GM12878 (cell line): ENCODE measurements at regions not wholly inside any gene's neighbourhood (a gene's known extent, or its start where the extent isn't known, plus 50 kb on each side); places are given as distances from the start of the nearest gene placed in this dataset.

Experiments
- ATAC-seq: fragments of 200-7000 bp; cut with Tn5 transposase; 3 replicates; pipeline ENCODE4 v1.9.1; 2020; ENCODE audit warnings: mild to moderate bottlenecking, moderate library complexity
- BruUV-seq: library from RNA; stranded (reverse); fragments of 400-500 nt; replicated peaks from 2 replicates; lab custom pipeline; 2021; lab: Mats Ljungman, UMichigan
- CTCF ChIA-PET: fragments of 300-600 bp; sonication (Branson Sonifier 250); formaldehyde crosslinking; extraction: SDS; loops from one replicate; lab custom pipeline; 2021; ENCODE audit warnings: inconsistent platforms; lab: Yijun Ruan, JAX
- POLR2A ChIA-PET: fragments of 350-600 bp; formaldehyde crosslinking; extraction: SDS; loops from one replicate; lab custom pipeline; 2021; ENCODE audit warnings: inconsistent platforms; lab: Charles Lee
- RAD21 ChIA-PET: fragments of 300-600 bp; sonication (Branson Sonifier 250); formaldehyde crosslinking; loops from one replicate; lab custom pipeline; 2023; ENCODE audit warnings: antibody characterized with exemption; ENCODE audit not compliant: unreplicated experiment; lab: Charles Lee
- SMC1A ChIA-PET: fragments of 300-600 bp; sonication (Branson Sonifier 250); formaldehyde crosslinking; loops from one replicate; lab custom pipeline; 2023; ENCODE audit not compliant: unreplicated experiment, uncharacterized antibody; lab: Charles Lee
- DNase-seq: peaks from one replicate; pipeline ENCODE4 v3.0.0-alpha.2; 2011; ENCODE audit warnings: low read depth, low spot score
- FAIRE-seq: peaks from 3 replicates; lab custom pipeline; 2011; peaks lifted over from hg19 to GRCh38; lab: Jason Lieb, UNC
- H2AFZ ChIP-seq: 2 replicates; pipeline ENCODE4 v1.6.0; 2011; ENCODE audit warnings: low read depth, low read length, control low read depth; ENCODE audit not compliant: control insufficient read depth
- H3K27ac ChIP-seq: 2 replicates; pipeline ENCODE4 v1.5.1; 2011; ENCODE audit warnings: control low read depth; ENCODE audit not compliant: control insufficient read depth, insufficient read depth
- H3K27me3 ChIP-seq, 2 experiments: replicated peaks in 1 of 2; 2 replicates each; pipeline versions ENCODE4 v1.6.0 to v1.6.1; 2011; ENCODE audit warnings: low read length in 1 of 2; ENCODE audit not compliant: control insufficient read depth in 2 of 2, insufficient read depth in 2 of 2
- H3K36me3 ChIP-seq, 2 experiments: 2 replicates each; pipeline ENCODE4 v1.5.1; 2011; ENCODE audit warnings: low read length in 1 of 2; ENCODE audit not compliant: control insufficient read depth in 2 of 2, insufficient read depth in 2 of 2
- H3K4me1 ChIP-seq: 2 replicates; pipeline ENCODE4 v1.6.1; 2011; ENCODE audit warnings: mild to moderate bottlenecking, low read length, moderate library complexity, mixed read lengths; ENCODE audit not compliant: control insufficient read depth, insufficient read depth
- H3K4me2 ChIP-seq: 2 replicates; pipeline ENCODE4 v1.6.0; 2011; ENCODE audit warnings: control low read depth; ENCODE audit not compliant: control insufficient read depth, insufficient read depth
- H3K4me3 ChIP-seq: fragments of 200-600 bp; sonication (generic); 2 replicates; pipeline ENCODE4 v1.5.1; 2016
- H3K79me2 ChIP-seq: 2 replicates; pipeline ENCODE4 v1.6.0; 2011; ENCODE audit warnings: low read length; ENCODE audit not compliant: control insufficient read depth, insufficient read depth
- H3K9ac ChIP-seq: 2 replicates; pipeline ENCODE4 v1.8.0; 2011; ENCODE audit warnings: low read length, control low read depth, mixed read lengths; ENCODE audit not compliant: control insufficient read depth, insufficient read depth
- H3K9me3 ChIP-seq: replicated peaks from 3 replicates; pipeline ENCODE4 v1.5.1; 2011; ENCODE audit warnings: mild to moderate bottlenecking, low read length; ENCODE audit not compliant: control insufficient read depth, insufficient read depth
- H4K20me1 ChIP-seq: 2 replicates; pipeline ENCODE4 v1.6.0; 2011; ENCODE audit not compliant: control insufficient read depth, insufficient read depth
- BCL11A ChIP-seq: IDR thresholded peaks from 2 replicates; pipeline ENCODE4 v1.6.1; 2011; ENCODE audit warnings: low read depth, low read length
- CREM ChIP-seq: IDR thresholded peaks from 2 replicates; pipeline ENCODE4 v1.6.1; 2014; ENCODE audit warnings: antibody characterized with exemption, low read depth
- MTA3 ChIP-seq: IDR thresholded peaks from 2 replicates; pipeline ENCODE4 v1.6.1; 2012; ENCODE audit warnings: low read length, inconsistent platforms, borderline replicate concordance
- MYC ChIP-seq: IDR thresholded peaks from 2 replicates; pipeline ENCODE4 v1.6.1; 2011; ENCODE audit warnings: mild to moderate bottlenecking, low read length, moderate library complexity, inconsistent platforms; ENCODE audit not compliant: insufficient read depth, insufficient replicate concordance, insufficient read length, severe bottlenecking
- NFYA ChIP-seq: IDR thresholded peaks from 2 replicates; pipeline ENCODE4 v1.6.1; 2011; ENCODE audit warnings: low read depth, mild to moderate bottlenecking, low read length, improper control_type of control experiment, borderline replicate concordance
- SIN3A ChIP-seq: IDR thresholded peaks from 2 replicates; pipeline ENCODE4 v1.6.1; 2012; ENCODE audit warnings: low read depth, low read length, improper control_type of control experiment
- SRF ChIP-seq, 2 experiments: IDR thresholded peaks; 2 replicates each; pipeline ENCODE4 v1.6.1; 2011; ENCODE audit warnings: low read depth in 2 of 2, low read length in 2 of 2, mild to moderate bottlenecking in 1 of 2, moderate library complexity in 1 of 2
- ZBED1 ChIP-seq: IDR thresholded peaks from 2 replicates; pipeline ENCODE4 v1.6.1; 2016; ENCODE audit warnings: borderline replicate concordance
- ZNF274 ChIP-seq: IDR thresholded peaks from one replicate; pipeline ENCODE4 v1.8.0; 2011; ENCODE audit not compliant: insufficient read length, insufficient read depth
- ZSCAN29 ChIP-seq: fragments of 450-650 bp; IDR thresholded peaks from 2 replicates; pipeline ENCODE4 v1.6.1; 2017; ENCODE audit warnings: mild to moderate bottlenecking, moderate library complexity
- WGBS: methylation state at CpG from one replicate; pipeline ENCODE4 v1.1.6; 2016; ENCODE audit warnings: low lambda C conversion rate; ENCODE audit not compliant: insufficient replicate concordance, insufficient coverage; ENCODE audit errors: missing lambda C conversion rate; 5-methylcytosine and 5-hydroxymethylcytosine counted together
- in situ Hi-C: fragments of 300-500 bp; cut with MboI; formaldehyde crosslinking; loops from 9 replicates; pipeline ENCODE4 v1.14.3; 2018; ENCODE audit warnings: mixed read lengths
- intact Hi-C: fragments of 100-400 bp; cut with micrococcal nuclease; formaldehyde crosslinking; loops from one replicate; pipeline ENCODE4 v1.14.2; 2022; ENCODE audit not compliant: unreplicated experiment
- TF ChIP-seq, protein P1 (sequence below): fragments of 450-650 bp; formaldehyde crosslinking; IDR thresholded peaks from 2 replicates; pipeline ENCODE4 v1.4.0; 2022; ENCODE audit warnings: mild to moderate bottlenecking, moderate library complexity
- TF ChIP-seq, protein P2 (sequence below): fragments of 450-650 bp; IDR thresholded peaks from 2 replicates; pipeline ENCODE4 v1.6.1; 2016; ENCODE audit warnings: mild to moderate bottlenecking
- TF ChIP-seq, protein P3 (sequence below): IDR thresholded peaks from 2 replicates; pipeline ENCODE4 v1.6.1; 2012; ENCODE audit warnings: low read depth, low read length, improper control_type of control experiment

DNA sequence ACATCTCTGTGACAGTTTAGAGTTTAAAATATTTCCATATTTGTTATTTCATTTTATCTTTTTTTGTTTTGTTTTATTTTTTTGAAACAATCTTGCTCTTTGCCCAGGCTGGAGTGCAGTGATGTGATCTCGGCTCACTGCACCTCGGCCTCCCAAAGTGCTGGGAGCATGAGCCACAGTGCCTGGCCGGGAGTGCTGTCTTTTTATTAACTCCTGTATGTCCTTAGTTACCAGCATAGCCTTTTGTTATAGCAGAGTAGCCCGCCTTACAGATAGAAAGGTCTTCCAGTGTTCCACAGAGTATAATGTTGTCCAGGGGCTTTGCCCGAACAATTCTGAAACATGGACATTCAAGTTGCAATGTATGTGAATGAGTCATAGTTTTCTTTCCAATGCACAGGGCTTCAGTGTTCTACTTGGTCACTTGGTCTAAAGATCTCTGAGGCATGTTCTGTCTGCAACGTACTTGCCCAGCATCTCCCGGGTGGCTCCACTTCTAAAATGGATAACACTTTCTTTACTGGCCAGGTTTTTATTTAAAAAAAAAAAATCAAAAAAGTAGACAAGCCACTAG is 125.6 kb downstream of the KCNJ18 start:
- ChIA-PET CTCF (no interaction called here), RAD21 (no interaction called here)
- Histone ChIP-seq H4K20me1 (no peaks in the 10 kb centered on the region), H3K27me3 (no peaks in the 10 kb centered on the region), H3K4me3 (no peak overlapping the region), H2AFZ (no peak overlapping the region)
- in situ Hi-C loops: no loop called here
- FAIRE-seq: no peak
- TF ChIP-seq CREM (no peak), MTA3 (no peak), NFYA (no peak), BCL11A (no peak), SIN3A (no peak), ZBED1 (no peak), MYC (no peak), ZSCAN29 (no peak), SRF (IDR thresholded peaks at IDR 0.05; ENCODE audit: low read depth in 2 of 2, low read length in 2 of 2) (no peak), ZNF274 (no peak)
- TF ChIP-seq, protein P1, sequence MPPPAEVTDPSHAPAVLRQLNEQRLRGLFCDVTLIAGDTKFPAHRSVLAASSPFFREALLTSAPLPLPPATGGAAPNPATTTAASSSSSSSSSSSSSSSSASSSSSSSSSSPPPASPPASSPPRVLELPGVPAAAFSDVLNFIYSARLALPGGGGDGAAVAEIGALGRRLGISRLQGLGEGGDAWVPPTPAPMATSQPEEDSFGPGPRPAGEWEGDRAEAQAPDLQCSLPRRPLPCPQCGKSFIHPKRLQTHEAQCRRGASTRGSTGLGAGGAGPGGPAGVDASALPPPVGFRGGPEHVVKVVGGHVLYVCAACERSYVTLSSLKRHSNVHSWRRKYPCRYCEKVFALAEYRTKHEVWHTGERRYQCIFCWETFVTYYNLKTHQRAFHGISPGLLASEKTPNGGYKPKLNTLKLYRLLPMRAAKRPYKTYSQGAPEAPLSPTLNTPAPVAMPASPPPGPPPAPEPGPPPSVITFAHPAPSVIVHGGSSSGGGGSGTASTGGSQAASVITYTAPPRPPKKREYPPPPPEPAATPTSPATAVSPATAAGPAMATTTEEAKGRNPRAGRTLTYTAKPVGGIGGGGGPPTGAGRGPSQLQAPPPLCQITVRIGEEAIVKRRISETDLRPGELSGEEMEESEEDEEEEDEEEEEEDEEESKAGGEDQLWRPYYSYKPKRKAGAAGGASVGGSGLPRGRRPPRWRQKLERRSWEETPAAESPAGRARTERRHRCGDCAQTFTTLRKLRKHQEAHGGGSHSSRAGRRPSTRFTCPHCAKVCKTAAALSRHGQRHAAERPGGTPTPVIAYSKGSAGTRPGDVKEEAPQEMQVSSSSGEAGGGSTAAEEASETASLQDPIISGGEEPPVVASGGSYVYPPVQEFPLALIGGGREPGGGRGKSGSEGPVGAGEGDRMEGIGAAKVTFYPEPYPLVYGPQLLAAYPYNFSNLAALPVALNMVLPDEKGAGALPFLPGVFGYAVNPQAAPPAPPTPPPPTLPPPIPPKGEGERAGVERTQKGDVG (CRISPR knock-in tag): no peak
- TF ChIP-seq, protein P2, sequence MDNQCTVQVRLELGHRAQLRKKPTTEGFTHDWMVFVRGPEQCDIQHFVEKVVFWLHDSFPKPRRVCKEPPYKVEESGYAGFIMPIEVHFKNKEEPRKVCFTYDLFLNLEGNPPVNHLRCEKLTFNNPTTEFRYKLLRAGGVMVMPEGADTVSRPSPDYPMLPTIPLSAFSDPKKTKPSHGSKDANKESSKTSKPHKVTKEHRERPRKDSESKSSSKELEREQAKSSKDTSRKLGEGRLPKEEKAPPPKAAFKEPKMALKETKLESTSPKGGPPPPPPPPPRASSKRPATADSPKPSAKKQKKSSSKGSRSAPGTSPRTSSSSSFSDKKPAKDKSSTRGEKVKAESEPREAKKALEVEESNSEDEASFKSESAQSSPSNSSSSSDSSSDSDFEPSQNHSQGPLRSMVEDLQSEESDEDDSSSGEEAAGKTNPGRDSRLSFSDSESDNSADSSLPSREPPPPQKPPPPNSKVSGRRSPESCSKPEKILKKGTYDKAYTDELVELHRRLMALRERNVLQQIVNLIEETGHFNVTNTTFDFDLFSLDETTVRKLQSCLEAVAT: no peak
- TF ChIP-seq, protein P3, sequence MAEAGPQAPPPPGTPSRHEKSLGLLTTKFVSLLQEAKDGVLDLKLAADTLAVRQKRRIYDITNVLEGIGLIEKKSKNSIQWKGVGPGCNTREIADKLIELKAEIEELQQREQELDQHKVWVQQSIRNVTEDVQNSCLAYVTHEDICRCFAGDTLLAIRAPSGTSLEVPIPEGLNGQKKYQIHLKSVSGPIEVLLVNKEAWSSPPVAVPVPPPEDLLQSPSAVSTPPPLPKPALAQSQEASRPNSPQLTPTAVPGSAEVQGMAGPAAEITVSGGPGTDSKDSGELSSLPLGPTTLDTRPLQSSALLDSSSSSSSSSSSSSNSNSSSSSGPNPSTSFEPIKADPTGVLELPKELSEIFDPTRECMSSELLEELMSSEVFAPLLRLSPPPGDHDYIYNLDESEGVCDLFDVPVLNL: no peak
- TF ChIP-seq, all 136 proteins: peak for 0
- Histone ChIP-seq H3K9ac (no peak overlapping the region), H3K27ac (no peak overlapping the region), H3K4me2 (no peak overlapping the region), H3K79me2 (no peaks in the 10 kb centered on the region), H3K9me3 (no peaks in the 10 kb centered on the region; the same call in 1 of the 3 replicates), H3K36me3 (no peaks in the 10 kb centered on the region), H3K4me1 (no peaks in the 10 kb centered on the region)
- ATAC-seq (no peak), DNase-seq (no peak)
- 28% methylated on average over 7 of the region's 7 CpGs for WGBS
- intact Hi-C loops: no loop called here
- ChIA-PET POLR2A (no interaction called here), SMC1A (no interaction called here)
- BruUV-seq: no TSS peak
